HCT116 (cell line): ENCODE measurements at regions not wholly inside any gene's neighbourhood (a gene's known extent, or its start where the extent isn't known, plus 50 kb on each side); places are given as distances from the start of the nearest gene placed in this dataset.

Experiments
- ATAC-seq: fragments of 200-7000 bp; cut with Tn5 transposase; 2 replicates; pipeline ENCODE4 v1.9.1; 2020; ENCODE audit warnings: mild to moderate bottlenecking, moderate library complexity
- BruUV-seq: library from RNA; stranded (reverse); fragments of 400-500 nt; replicated peaks from 2 replicates; lab custom pipeline; 2021; lab: Mats Ljungman, UMichigan
- CTCF ChIA-PET: fragments of 300-600 bp; sonication (Branson Sonifier 250); formaldehyde crosslinking; loops from one replicate; lab custom pipeline; 2021; ENCODE audit warnings: antibody characterized with exemption; lab: Charles Lee
- POLR2A ChIA-PET: fragments of 300-600, 350-600 bp; sonication (Branson Sonifier 250); formaldehyde crosslinking; loops from one replicate; lab custom pipeline; 2021; ENCODE audit warnings: antibody characterized with exemption; lab: Charles Lee
- RAD21 ChIA-PET, 2 experiments: fragments of 300-600 bp; sonication (Branson Sonifier 250); formaldehyde crosslinking; loops; one replicate each; lab custom pipeline; 2023; ENCODE audit warnings: low total read pairs in 2 of 2; ENCODE audit not compliant: uncharacterized antibody in 2 of 2, unreplicated experiment in 2 of 2, low non-redundant PET in 1 of 2; lab: Charles Lee
- DNase-seq: peaks from one replicate; pipeline ENCODE4 v3.0.0-alpha.2; 2010; ENCODE audit warnings: low read depth, low spot score
- H2AFZ ChIP-seq: fragments of 200-600 bp; shearing (Covaris generic), sonication (generic); 2 replicates; pipeline ENCODE4 v1.6.1; 2017; ENCODE audit warnings: low read depth, mixed run types, mixed read lengths, antibody characterized with exemption, low read length; ENCODE audit not compliant: poor library complexity, severe bottlenecking
- H3K27ac ChIP-seq: 2 replicates; pipeline ENCODE4 v1.5.1; 2012; ENCODE audit warnings: low read depth, low read length
- H3K27me3 ChIP-seq: fragments of 200-600 bp; sonication (generic); 2 replicates; pipeline ENCODE4 v1.6.1; 2016; ENCODE audit warnings: mixed run types, low read length, mixed read lengths; ENCODE audit not compliant: insufficient read depth
- H3K36me3 ChIP-seq, 2 experiments: fragments of 200-500 bp in 1 of 2; fragments of 200-600 bp in 1 of 2; sonication (Bioruptor generic) in 1 of 2; sonication (generic) in 1 of 2; 2 replicates each; pipeline versions ENCODE4 v1.5.1 to v1.6.1; 2014 to 2016; ENCODE audit warnings: low read length in 2 of 2, inconsistent platforms in 1 of 2, mixed read lengths in 1 of 2, mixed run types in 1 of 2; ENCODE audit not compliant: insufficient read depth in 2 of 2, control insufficient read depth in 1 of 2
- H3K4me1 ChIP-seq, 2 experiments: fragments of 200-600 bp in 1 of 2; sonication (generic) in 1 of 2; 2 replicates each; pipeline versions ENCODE4 v1.5.1 to v1.6.1; 2012 to 2017; ENCODE audit warnings: low read length in 2 of 2, inconsistent platforms in 1 of 2, mild to moderate bottlenecking in 1 of 2, mixed read lengths in 1 of 2, mixed run types in 1 of 2, moderate library complexity in 1 of 2; ENCODE audit not compliant: insufficient read depth in 2 of 2, control insufficient read depth in 1 of 2
- H3K4me2 ChIP-seq: fragments of 200-600 bp; sonication (generic); 2 replicates; pipeline ENCODE4 v1.6.1; 2017; ENCODE audit warnings: mixed run types, low read length, mixed read lengths
- H3K4me3 ChIP-seq, 2 experiments: fragments of 200-600 bp in 1 of 2; sonication (generic) in 1 of 2; replicated peaks in 1 of 2; 2 replicates each; pipeline ENCODE4 v1.5.1; 2011 to 2016; ENCODE audit warnings: low read length in 2 of 2, control low read depth in 1 of 2, low read depth in 1 of 2, mild to moderate bottlenecking in 1 of 2, mixed read lengths in 1 of 2, mixed run types in 1 of 2
- H3K79me2 ChIP-seq: fragments of 200-600 bp; sonication (generic); 2 replicates; pipeline ENCODE4 v1.6.1; 2017; ENCODE audit warnings: mild to moderate bottlenecking, mixed run types, low read length, moderate library complexity, mixed read lengths; ENCODE audit not compliant: insufficient read depth
- H3K9ac ChIP-seq: fragments of 200-600 bp; sonication (generic); 2 replicates; pipeline ENCODE4 v1.6.1; 2016; ENCODE audit warnings: low read length, mixed read lengths
- H3K9me2 ChIP-seq: fragments of 200-600 bp; sonication (generic), shearing (Covaris generic); 2 replicates; pipeline ENCODE4 v1.6.1; 2017; ENCODE audit warnings: mixed run types, mild to moderate bottlenecking, moderate library complexity; ENCODE audit not compliant: insufficient read depth
- H3K9me3 ChIP-seq, 2 experiments: fragments of 200-500 bp in 1 of 2; fragments of 200-600 bp in 1 of 2; sonication (Bioruptor generic) in 1 of 2; sonication (generic) in 1 of 2; 2 replicates each; pipeline ENCODE4 v1.6.1; 2014 to 2017; ENCODE audit warnings: low read length in 2 of 2, mixed read lengths in 2 of 2, inconsistent platforms in 1 of 2, low read depth in 1 of 2, mild to moderate bottlenecking in 1 of 2, mixed run types in 1 of 2, moderate library complexity in 1 of 2; ENCODE audit not compliant: control insufficient read depth in 1 of 2, insufficient read depth in 1 of 2
- H4K20me1 ChIP-seq: fragments of 200-600 bp; sonication (generic), shearing (Covaris generic); 2 replicates; pipeline ENCODE4 v1.6.1; 2017; ENCODE audit warnings: mixed run types, mild to moderate bottlenecking, moderate library complexity; ENCODE audit not compliant: insufficient read depth
- ATF3 ChIP-seq: IDR thresholded peaks from 2 replicates; pipeline ENCODE4 v1.6.1; 2012
- CTCF ChIP-seq, 3 experiments: fragments of 200-600 bp in 1 of 3; sonication (generic) in 1 of 3; IDR thresholded peaks in 2 of 3; conservative IDR thresholded peaks in 1 of 3; 2 replicates each; pipeline ENCODE4 v1.5.1; 2012 to 2017; ENCODE audit warnings: low read depth in 2 of 3, low read length in 2 of 3, antibody characterized with exemption in 1 of 3, borderline replicate concordance in 1 of 3, control low read depth in 1 of 3, mild to moderate bottlenecking in 1 of 3, mixed read lengths in 1 of 3, mixed run types in 1 of 3, moderate library complexity in 1 of 3; ENCODE audit not compliant: insufficient read depth in 1 of 3
- EGR1 ChIP-seq: IDR thresholded peaks from 2 replicates; pipeline ENCODE4 v1.6.1; 2012; ENCODE audit warnings: low read depth
- ELF1 ChIP-seq: IDR thresholded peaks from 2 replicates; pipeline ENCODE4 v1.6.1; 2012; ENCODE audit warnings: low read depth, borderline replicate concordance
- EZH2 ChIP-seq: fragments of 200-600 bp; sonication (generic); IDR thresholded peaks from 2 replicates; pipeline ENCODE4 v1.6.1; 2017; ENCODE audit warnings: antibody characterized with exemption, mixed run types
- EZH2phosphoT487 ChIP-seq: fragments of 200-600 bp; IDR thresholded peaks from 2 replicates; pipeline ENCODE4 v1.6.1; 2018; ENCODE audit warnings: antibody characterized with exemption, borderline replicate concordance
- JUND ChIP-seq: IDR thresholded peaks from 2 replicates; pipeline ENCODE4 v1.6.1; 2012
- POLR2A ChIP-seq: IDR thresholded peaks from 2 replicates; pipeline ENCODE4 v1.7.0; 2011; ENCODE audit warnings: borderline replicate concordance; ENCODE audit not compliant: insufficient read depth, insufficient read length; ENCODE audit errors: extremely low read depth
- POLR2AphosphoS5 ChIP-seq: IDR thresholded peaks from 2 replicates; pipeline ENCODE4 v1.6.1; 2011; ENCODE audit warnings: mild to moderate bottlenecking, low read depth, low read length, moderate library complexity
- REST ChIP-seq: IDR thresholded peaks from 2 replicates; pipeline ENCODE4 v1.6.1; 2012; ENCODE audit warnings: low read depth
- SIN3A ChIP-seq: IDR thresholded peaks from 2 replicates; pipeline ENCODE4 v1.6.1; 2012; ENCODE audit warnings: low read depth
- SP1 ChIP-seq: IDR thresholded peaks from 2 replicates; pipeline ENCODE4 v1.6.1; 2012; ENCODE audit warnings: low read depth
- SRF ChIP-seq: IDR thresholded peaks from 2 replicates; pipeline ENCODE4 v1.6.1; 2012; ENCODE audit warnings: low read depth
- TCF7L2 ChIP-seq: IDR thresholded peaks from 2 replicates; pipeline ENCODE4 v1.7.0; 2011; ENCODE audit warnings: borderline replicate concordance, inconsistent platforms; ENCODE audit not compliant: insufficient read depth, insufficient read length; ENCODE audit errors: extremely low read depth
- YY1 ChIP-seq: IDR thresholded peaks from 2 replicates; pipeline ENCODE4 v1.6.1; 2011; ENCODE audit warnings: low read length, low read depth, moderate library complexity, mild to moderate bottlenecking; ENCODE audit not compliant: insufficient replicate concordance; ENCODE audit errors: extremely low read depth
- ZNF274 ChIP-seq: fragments of 200-500 bp; sonication (Bioruptor generic); IDR thresholded peaks from 2 replicates; pipeline ENCODE4 v1.6.1; 2014; ENCODE audit warnings: mild to moderate bottlenecking, low read depth, low read length, inconsistent platforms
- intact Hi-C: fragments of 100-400 bp; cut with micrococcal nuclease; formaldehyde crosslinking; loops from 2 replicates; pipeline ENCODE4 v1.10.0; 2022

- no peaks in the 10 kb centered on the region for H3K9me2 ChIP-seq
- H3K9ac ChIP-seq: no peak overlapping the region
- peaks cover 23 to 24% of the 10 kb centered on the region in 2 experiments for H3K4me1 ChIP-seq
- CTCF ChIA-PET: no interaction called here
- no peak overlapping the region for H3K27ac ChIP-seq
- intact Hi-C loops: no loop called here
- H4K20me1 ChIP-seq: no peaks in the 10 kb centered on the region
- H3K4me2 ChIP-seq: no peak overlapping the region
- POLR2A ChIA-PET: no interaction called here
- RAD21 ChIA-PET: no interaction called here
- H3K4me3 ChIP-seq: no peak overlapping the region
- BruUV-seq: no TSS peak
- no peaks in the 10 kb centered on the region for H3K79me2 ChIP-seq
- H3K36me3 ChIP-seq: no peaks in the 10 kb centered on the region
- TF ChIP-seq TCF7L2: no peak
- TF ChIP-seq ATF3: no peak
- no peak for TF ChIP-seq SP1
- no peak for TF ChIP-seq EGR1
- TF ChIP-seq YY1: no peak
- TF ChIP-seq ZNF274: no peak
- no peak for TF ChIP-seq EZH2
- no peak for TF ChIP-seq ELF1
- TF ChIP-seq POLR2AphosphoS5: no peak
- TF ChIP-seq CTCF (IDR thresholded peaks at IDR 0.05 in 2 of 3, conservative IDR thresholded peaks at IDR 0.05 in 1 of 3; ENCODE audit: borderline replicate concordance in 1 of 3, insufficient read depth in 1 of 3, low read depth in 2 of 3, low read length in 2 of 3): no peak
- no peak for TF ChIP-seq POLR2A
- no peak for TF ChIP-seq REST
- no peak for TF ChIP-seq SRF
- no peak for TF ChIP-seq EZH2phosphoT487
- no peak for TF ChIP-seq SIN3A
- no peak for TF ChIP-seq JUND
- TF ChIP-seq, all 23 proteins: peak for 0
- no peaks in the 10 kb centered on the region for H3K27me3 ChIP-seq
- no peak for DNase-seq
- no peak overlapping the region for H2AFZ ChIP-seq
- H3K9me3 ChIP-seq: no peaks in the 10 kb centered on the region; a peak in 2 of 4 replicates
- ATAC-seq: no peak
Measured at GRCh38 chr15:75112278-75112847, 89.0 kb downstream of the PPCDC start.
